AG20443 (cell line): ENCODE measurements at regions not wholly inside any gene's neighbourhood (a gene's known extent, or its start where the extent isn't known, plus 50 kb on each side); places are given as distances from the start of the nearest gene placed in this dataset.

Experiments
- DNase-seq: peaks from one replicate; pipeline ENCODE4 v3.0.0; 2012; ENCODE audit warnings: low spot score, mixed read lengths

GRCh38 chr1:221366495-221367110 lies 375.3 kb downstream of the DUSP10 start:
- DNase-seq = no peak

GRCh38 chr1:221371705-221372104 lies 370.2 kb downstream of the DUSP10 start:
- DNase-seq = peak; percentile 14

GRCh38 chr1:221373795-221374194 lies 368.1 kb downstream of the DUSP10 start:
- DNase-seq = no peak

- DNase-seq = no peak
Observed at GRCh38 chr1:221376286-221376685, 365.6 kb downstream of the DUSP10 start.

- peak; percentile 56 for DNase-seq
Observed at GRCh38 chr1:221381910-221382623, 359.8 kb downstream of the DUSP10 start.

GRCh38 chr1:221392453-221392852 lies 349.4 kb downstream of the DUSP10 start:
- peak; percentile 74 for DNase-seq

GRCh38 chr1:221394011-221394544 lies 347.8 kb downstream of the DUSP10 start:
- DNase-seq = peak; percentile 36

GRCh38 chr1:221396526-221396925 lies 345.4 kb downstream of the DUSP10 start:
- DNase-seq = no peak

DNA sequence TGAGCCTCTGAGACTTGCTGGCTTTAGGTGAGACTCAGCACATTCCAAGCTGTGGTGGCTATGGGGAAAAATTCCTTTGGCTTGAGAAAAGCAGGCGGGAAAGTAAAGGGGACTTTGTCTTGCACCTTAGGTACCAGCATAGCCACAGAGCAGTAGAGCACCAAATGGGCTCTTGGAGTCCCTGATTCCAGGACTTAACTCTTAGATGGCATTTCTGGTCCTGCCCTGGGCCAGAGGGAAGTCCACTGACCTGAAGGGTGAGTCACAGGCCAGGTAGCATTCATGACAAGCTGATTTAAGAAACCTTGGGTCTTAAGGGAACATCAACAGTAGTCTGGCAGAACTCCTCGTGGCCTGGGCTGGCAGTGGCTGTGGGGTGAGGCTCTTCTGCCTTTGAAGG lies 344.7 kb downstream of the DUSP10 start:
- no peak for DNase-seq

- no peak for DNase-seq
Observed at GRCh38 chr1:221397606-221398005, 344.3 kb downstream of the DUSP10 start.

DNA sequence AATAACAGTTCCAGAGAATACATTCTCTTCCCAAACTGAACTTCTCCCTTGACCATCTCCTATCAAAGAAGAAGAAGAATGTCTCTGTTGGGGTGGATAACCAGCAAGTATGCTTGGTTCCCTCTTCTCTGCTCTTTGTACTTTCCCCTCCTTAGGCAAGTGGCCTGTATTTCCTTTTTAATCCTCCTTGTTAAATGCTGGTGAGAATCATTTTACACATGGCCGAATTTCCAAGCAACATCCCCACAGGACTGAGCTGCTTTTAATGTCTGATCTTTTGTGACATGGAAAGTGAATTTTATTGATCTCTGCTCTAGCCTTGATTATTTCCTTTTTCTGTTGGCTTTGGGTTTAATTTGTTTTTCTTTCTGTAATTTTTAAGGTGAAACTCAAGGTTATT lies 336.7 kb downstream of the DUSP10 start:
- DNase-seq = no peak

GRCh38 chr1:221408117-221408803 lies 333.6 kb downstream of the DUSP10 start:
- DNase-seq = no peak

GRCh38 chr1:221411283-221411682 lies 330.6 kb downstream of the DUSP10 start:
- no peak for DNase-seq

DNA sequence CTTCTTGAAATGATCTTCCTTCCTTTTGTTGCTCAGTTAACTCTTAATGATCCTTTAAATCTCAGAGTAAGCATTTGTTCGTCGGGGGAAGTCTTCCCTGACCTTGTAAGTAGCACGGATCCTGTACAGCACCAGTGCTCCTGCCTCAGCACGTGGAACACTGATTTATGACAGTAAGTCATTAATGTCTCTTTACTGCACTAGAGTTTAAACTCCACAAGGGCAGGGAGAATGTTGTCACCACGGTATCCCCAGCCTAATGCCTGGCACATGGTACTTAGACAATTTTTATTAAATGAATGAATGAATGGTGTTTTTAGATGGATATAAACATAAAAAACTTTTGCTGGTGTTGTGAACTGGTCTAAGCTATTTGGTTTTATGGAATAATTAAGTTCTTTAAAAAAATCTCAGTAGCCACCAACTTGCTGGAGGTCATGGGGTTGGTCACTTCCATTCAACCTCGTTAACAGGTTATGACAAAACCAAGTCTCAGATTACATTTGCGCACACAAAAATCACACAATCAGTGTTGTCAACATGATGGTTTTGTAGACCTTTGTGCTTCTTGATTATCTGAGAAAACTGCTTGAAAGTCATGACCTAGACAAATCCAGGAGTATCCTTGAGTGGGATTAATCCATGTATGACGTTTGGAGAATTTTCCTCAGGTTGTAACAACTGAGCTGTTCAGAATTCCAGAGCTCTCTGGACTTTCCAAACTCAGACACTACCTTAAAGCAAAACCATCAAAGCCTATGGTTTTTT lies 326.9 kb downstream of the DUSP10 start:
- no peak for DNase-seq

- no peak for DNase-seq
Observed at GRCh38 chr1:221415651-221416050, 326.2 kb downstream of the DUSP10 start.

- no peak for DNase-seq
Observed at GRCh38 chr1:221416142-221416541, 325.7 kb downstream of the DUSP10 start.

- no peak for DNase-seq
Observed at GRCh38 chr1:221416723-221417122, 325.2 kb downstream of the DUSP10 start.

DNA sequence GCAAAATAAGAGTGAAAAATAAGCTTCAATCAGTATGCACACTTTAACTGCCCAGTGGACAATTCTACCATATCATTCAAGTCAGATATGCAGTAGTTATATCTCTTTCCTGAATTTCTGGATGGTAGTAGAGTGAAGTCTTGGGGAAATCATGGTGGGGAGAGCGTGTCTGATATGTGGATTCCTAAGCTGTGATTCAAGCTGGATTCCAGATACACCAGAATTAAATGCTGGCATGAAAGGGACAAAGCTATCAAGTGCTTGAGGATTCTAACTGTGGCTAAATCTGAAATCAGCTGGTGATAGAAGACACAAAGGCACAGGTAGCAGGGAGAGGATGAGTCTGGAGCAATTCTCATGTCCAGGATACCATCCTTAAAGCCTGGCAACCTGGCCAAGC lies 323.5 kb downstream of the DUSP10 start:
- peak; percentile 43 for DNase-seq

DNA sequence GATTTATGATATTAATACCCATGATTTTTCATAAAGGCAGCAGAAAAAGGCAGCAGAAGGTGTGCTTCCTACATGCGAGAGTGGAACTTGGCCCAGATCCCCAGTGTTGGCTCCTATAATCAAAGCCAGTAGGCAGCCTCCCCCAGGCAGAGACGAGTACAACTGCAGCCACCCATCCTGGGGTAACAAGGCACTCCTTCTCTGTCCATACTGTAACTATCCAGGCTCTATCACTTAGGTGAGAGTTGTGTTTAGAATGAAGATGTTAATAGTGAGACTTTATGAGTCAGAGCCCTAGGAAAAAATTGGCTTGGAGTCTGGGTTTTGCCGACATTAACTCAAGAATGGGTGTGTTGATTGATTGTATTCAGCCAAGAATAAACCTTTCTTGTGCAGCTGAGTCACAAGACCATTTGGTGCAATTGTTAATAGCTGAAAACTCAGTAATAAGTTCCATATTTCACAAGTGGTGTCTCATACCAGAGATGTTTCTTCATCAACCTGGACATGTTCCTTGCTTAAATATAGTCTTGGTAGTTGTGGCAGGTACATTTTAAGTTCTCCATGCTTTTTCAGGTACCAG lies 322.3 kb downstream of the DUSP10 start:
- DNase-seq = peak; percentile 73

DNA sequence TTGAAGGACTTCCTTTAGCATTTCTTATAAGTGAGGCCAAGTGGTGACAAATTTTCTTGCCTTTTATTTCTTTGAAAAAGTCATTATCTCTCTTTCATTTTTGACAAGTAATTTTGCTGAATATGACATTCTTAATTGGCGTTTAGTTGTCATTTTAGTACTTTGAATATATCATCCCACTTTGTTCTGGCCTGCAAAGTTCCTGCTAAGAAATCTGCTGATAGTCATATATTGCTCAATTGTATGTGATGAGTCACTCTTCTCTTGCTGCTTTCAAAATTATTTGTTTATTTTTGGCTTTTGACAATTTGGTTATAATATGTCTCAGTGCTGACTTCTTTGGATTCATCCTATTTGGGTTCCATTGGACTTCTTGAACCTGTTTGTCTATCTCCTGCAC lies 312.6 kb downstream of the DUSP10 start:
- DNase-seq = no peak

DNA sequence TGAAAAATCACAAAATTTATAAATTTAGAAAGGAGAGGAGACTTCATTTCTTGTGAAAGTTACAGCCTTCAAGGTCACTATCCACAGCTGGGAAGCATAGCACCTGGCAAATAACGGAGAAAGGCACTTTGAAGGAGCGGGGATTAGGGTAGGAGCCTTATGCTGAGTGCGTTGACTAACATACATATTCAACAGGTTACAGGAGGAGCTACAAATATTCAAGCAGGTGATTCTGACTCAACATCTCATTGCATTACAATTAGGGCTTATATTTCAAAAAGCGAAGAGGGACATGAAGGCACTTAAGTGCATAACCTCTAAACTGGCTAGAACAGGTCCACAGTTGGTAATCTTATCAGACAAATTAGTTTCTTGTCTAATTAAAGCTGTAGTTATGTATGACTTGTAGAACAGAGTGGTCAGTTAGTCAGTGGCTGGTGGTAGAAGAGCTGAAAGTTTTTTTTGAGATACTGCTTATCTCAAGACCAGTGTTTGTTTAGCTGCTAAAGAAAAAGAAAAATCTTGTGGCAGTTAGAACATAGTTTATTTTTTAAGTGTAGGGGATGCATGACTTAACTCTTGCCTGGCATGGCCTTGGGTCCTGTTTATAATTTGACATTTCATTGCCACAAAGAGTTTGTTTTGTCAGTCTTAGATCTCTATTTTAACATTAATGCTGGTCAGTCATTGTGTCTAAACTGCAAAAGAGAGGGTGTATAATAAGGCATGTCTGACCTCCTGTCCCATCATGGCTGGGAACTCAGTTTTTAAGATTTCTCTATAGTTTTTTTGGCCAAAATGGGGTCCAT lies 311.5 kb downstream of the DUSP10 start:
- DNase-seq = no peak
